ENCODE measurements at regions not wholly inside any gene's neighbourhood (a gene's known extent, or its start where the extent isn't known, plus 50 kb on each side); places are given as distances from the start of the nearest gene placed in this dataset.
A peak's percentile ranks its signal among the peaks of the same experiment; 100 is the strongest.

DNA sequence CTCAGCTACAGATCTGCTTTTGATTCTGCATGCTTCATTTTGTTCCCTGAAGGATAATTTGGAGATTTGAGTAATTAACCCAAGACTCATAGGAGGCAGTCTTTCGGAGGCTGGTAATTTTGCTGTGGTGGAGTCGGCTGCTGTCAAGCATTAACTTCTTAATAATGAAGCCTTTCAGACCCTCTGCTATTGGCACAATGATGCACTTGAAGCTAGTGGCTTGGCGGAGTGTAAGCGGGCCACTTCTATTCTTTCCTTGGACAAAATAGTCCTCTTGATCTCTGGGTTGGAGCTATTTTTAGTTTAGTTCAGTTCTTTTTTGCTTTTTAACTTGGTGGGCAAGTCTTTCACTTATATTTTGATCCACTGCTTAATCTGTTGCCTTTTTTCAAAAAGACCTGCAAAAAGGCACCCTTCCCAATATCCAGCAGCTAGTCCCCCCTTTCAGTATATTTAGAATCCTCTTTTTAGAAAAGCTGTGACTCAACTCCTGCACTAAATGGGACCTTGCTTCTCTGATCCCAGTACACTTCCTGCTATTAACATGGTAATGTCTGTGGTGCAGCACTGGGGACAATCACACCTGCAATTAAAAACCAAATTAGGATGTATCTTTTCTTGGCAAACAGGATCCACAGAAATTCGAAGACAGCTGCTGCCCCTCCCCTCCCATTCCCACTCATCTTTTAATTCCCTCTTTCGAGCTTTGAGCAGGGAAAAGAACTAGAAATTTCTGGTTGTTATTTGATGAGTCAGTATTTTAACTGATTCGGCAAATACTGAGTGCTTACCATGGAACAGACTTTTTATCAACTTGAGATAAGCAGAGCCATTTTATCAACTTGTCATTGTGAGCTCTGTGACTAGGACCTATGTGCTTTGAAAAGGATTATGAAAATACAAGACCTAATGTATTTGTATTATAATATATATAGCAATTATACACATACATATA, 169.4 kb upstream of the ANKRD55 start (continued):
- TF ChIP-seq, protein P1, sequence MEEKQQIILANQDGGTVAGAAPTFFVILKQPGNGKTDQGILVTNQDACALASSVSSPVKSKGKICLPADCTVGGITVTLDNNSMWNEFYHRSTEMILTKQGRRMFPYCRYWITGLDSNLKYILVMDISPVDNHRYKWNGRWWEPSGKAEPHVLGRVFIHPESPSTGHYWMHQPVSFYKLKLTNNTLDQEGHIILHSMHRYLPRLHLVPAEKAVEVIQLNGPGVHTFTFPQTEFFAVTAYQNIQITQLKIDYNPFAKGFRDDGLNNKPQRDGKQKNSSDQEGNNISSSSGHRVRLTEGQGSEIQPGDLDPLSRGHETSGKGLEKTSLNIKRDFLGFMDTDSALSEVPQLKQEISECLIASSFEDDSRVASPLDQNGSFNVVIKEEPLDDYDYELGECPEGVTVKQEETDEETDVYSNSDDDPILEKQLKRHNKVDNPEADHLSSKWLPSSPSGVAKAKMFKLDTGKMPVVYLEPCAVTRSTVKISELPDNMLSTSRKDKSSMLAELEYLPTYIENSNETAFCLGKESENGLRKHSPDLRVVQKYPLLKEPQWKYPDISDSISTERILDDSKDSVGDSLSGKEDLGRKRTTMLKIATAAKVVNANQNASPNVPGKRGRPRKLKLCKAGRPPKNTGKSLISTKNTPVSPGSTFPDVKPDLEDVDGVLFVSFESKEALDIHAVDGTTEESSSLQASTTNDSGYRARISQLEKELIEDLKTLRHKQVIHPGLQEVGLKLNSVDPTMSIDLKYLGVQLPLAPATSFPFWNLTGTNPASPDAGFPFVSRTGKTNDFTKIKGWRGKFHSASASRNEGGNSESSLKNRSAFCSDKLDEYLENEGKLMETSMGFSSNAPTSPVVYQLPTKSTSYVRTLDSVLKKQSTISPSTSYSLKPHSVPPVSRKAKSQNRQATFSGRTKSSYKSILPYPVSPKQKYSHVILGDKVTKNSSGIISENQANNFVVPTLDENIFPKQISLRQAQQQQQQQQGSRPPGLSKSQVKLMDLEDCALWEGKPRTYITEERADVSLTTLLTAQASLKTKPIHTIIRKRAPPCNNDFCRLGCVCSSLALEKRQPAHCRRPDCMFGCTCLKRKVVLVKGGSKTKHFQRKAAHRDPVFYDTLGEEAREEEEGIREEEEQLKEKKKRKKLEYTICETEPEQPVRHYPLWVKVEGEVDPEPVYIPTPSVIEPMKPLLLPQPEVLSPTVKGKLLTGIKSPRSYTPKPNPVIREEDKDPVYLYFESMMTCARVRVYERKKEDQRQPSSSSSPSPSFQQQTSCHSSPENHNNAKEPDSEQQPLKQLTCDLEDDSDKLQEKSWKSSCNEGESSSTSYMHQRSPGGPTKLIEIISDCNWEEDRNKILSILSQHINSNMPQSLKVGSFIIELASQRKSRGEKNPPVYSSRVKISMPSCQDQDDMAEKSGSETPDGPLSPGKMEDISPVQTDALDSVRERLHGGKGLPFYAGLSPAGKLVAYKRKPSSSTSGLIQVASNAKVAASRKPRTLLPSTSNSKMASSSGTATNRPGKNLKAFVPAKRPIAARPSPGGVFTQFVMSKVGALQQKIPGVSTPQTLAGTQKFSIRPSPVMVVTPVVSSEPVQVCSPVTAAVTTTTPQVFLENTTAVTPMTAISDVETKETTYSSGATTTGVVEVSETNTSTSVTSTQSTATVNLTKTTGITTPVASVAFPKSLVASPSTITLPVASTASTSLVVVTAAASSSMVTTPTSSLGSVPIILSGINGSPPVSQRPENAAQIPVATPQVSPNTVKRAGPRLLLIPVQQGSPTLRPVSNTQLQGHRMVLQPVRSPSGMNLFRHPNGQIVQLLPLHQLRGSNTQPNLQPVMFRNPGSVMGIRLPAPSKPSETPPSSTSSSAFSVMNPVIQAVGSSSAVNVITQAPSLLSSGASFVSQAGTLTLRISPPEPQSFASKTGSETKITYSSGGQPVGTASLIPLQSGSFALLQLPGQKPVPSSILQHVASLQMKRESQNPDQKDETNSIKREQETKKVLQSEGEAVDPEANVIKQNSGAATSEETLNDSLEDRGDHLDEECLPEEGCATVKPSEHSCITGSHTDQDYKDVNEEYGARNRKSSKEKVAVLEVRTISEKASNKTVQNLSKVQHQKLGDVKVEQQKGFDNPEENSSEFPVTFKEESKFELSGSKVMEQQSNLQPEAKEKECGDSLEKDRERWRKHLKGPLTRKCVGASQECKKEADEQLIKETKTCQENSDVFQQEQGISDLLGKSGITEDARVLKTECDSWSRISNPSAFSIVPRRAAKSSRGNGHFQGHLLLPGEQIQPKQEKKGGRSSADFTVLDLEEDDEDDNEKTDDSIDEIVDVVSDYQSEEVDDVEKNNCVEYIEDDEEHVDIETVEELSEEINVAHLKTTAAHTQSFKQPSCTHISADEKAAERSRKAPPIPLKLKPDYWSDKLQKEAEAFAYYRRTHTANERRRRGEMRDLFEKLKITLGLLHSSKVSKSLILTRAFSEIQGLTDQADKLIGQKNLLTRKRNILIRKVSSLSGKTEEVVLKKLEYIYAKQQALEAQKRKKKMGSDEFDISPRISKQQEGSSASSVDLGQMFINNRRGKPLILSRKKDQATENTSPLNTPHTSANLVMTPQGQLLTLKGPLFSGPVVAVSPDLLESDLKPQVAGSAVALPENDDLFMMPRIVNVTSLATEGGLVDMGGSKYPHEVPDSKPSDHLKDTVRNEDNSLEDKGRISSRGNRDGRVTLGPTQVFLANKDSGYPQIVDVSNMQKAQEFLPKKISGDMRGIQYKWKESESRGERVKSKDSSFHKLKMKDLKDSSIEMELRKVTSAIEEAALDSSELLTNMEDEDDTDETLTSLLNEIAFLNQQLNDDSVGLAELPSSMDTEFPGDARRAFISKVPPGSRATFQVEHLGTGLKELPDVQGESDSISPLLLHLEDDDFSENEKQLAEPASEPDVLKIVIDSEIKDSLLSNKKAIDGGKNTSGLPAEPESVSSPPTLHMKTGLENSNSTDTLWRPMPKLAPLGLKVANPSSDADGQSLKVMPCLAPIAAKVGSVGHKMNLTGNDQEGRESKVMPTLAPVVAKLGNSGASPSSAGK (IDR thresholded peaks at IDR 0.05): no peak
- TF ChIP-seq, protein P2, sequence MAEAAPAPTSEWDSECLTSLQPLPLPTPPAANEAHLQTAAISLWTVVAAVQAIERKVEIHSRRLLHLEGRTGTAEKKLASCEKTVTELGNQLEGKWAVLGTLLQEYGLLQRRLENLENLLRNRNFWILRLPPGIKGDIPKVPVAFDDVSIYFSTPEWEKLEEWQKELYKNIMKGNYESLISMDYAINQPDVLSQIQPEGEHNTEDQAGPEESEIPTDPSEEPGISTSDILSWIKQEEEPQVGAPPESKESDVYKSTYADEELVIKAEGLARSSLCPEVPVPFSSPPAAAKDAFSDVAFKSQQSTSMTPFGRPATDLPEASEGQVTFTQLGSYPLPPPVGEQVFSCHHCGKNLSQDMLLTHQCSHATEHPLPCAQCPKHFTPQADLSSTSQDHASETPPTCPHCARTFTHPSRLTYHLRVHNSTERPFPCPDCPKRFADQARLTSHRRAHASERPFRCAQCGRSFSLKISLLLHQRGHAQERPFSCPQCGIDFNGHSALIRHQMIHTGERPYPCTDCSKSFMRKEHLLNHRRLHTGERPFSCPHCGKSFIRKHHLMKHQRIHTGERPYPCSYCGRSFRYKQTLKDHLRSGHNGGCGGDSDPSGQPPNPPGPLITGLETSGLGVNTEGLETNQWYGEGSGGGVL (CRISPR knock-in tag; IDR thresholded peaks at IDR 0.05): no peak
- TF ChIP-seq ARID1B (IDR thresholded peaks at IDR 0.05): peak; percentile 48
- no peak for TF ChIP-seq SIRT6 (IDR thresholded peaks at IDR 0.05; ENCODE audit: low read depth, low read length)
- peak; percentile 95 for TF ChIP-seq ZNF316 (IDR thresholded peaks at IDR 0.05)

Measured in K562 (cell line).